Rectal smooth muscle tissue (tissue), 1 donor: ENCODE measurements at regions not wholly inside any gene's neighbourhood (a gene's known extent, or its start where the extent isn't known, plus 50 kb on each side); places are given as distances from the start of the nearest gene placed in this dataset.
"Not testable (repeated sequence)": the region's sequence is repeated elsewhere in the genome, so short reads cannot be mapped to it uniquely, and the experiment has no call there.

Experiments used
- H3K27ac ChIP-seq: one replicate; pipeline ENCODE4 v1.7.0; 2013; ENCODE audit warnings: low read depth, low read length, inconsistent platforms
- H3K27me3 ChIP-seq: one replicate; pipeline ENCODE4 v1.7.0; 2013; ENCODE audit warnings: low read length; ENCODE audit not compliant: control insufficient read depth, insufficient read depth
- H3K36me3 ChIP-seq: one replicate; pipeline ENCODE4 v1.7.0; 2013; ENCODE audit warnings: low read length; ENCODE audit not compliant: control insufficient read depth, insufficient read depth
- H3K4me1 ChIP-seq: one replicate; pipeline ENCODE4 v1.7.0; 2013; ENCODE audit warnings: low read length; ENCODE audit not compliant: control insufficient read depth, insufficient read depth
- H3K4me3 ChIP-seq: one replicate; pipeline ENCODE4 v1.7.0; 2013; ENCODE audit warnings: low read length
- H3K9ac ChIP-seq: one replicate; pipeline ENCODE4 v1.7.0; 2013; ENCODE audit warnings: low read length

DNA sequence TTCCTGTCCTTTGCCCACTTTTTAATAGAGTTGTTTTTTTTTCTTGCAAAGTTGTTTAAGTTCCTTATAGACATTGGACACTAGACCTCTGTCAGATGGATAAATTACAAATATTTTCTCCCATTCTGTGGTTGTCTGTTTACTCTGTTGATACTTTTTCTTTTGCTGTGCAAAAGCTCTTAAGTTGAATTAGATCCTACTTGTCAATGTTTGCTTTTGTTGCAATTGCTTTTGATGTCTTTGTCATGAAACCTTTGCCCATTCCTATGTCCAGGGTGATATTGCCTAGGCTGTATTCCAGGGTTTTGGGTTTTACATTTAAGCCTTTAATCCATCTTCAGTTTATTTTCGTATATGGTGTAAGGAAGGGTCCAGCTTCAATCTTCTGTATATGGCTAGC lies 76.9 kb upstream of the AGR3 start:
- Histone ChIP-seq H3K27ac (no peak overlapping the region), H3K27me3 (no peaks in the 10 kb centered on the region), H3K9ac (no peak overlapping the region), H3K4me1 (no peaks in the 10 kb centered on the region), H3K36me3 (no peaks in the 10 kb centered on the region), H3K4me3 (no peak overlapping the region)

DNA sequence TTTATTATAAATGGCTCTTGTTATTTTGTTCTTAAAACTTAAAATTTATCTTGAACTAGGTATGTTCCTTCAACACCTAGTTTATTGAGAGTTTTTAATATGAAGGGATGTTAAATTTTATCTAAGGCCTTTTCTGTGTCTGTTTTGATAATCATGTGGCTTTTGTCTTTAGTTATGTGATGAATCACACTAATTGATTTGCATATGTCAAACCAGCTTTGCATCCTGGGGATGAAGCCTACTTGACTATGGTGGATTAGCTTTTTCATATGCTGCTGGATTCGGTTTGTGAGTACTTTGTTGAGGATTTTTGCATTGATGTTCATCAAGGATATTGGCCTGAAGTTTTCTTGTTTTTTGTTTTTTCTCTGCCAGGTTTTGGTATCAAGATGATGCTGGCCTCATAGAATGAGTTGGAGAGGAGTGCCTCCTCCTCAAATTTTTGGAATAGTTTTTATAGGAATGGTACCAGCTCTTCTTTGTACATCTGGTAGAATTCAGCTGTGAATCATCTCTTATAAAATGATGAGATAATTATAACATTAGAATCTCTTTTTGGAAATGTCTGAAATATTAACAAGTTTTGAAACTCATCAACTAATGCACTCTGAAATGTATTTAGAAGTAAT lies 78.7 kb upstream of the AGR3 start:
- no peaks in the 10 kb centered on the region for H3K27me3 ChIP-seq
- no peak overlapping the region for H3K9ac ChIP-seq
- H3K36me3 ChIP-seq: no peaks in the 10 kb centered on the region
- H3K4me1 ChIP-seq: no peaks in the 10 kb centered on the region
- no peak overlapping the region for H3K4me3 ChIP-seq
- H3K27ac ChIP-seq: no peak overlapping the region

DNA sequence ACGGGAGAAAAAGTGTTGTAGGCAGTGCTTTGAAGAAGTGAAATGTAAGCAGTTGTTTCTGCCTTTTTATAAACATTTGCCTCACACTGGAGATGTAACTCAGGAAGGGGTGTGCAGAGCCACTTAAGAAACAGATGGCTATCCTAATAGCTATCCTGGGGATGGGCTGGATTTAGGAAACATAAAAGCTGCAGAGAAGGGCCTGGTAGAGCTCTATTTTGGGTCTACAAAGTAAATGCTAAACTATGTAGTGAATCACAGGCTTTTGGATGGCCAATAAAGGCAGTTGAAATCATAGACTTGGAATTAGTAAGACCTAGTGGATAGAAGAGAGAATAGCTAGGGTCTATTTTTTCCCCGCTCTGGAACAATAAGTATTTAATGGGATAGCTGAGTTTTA lies 79.9 kb upstream of the AGR3 start:
- H3K9ac ChIP-seq: no peak overlapping the region
- H3K27ac ChIP-seq: no peak overlapping the region

DNA sequence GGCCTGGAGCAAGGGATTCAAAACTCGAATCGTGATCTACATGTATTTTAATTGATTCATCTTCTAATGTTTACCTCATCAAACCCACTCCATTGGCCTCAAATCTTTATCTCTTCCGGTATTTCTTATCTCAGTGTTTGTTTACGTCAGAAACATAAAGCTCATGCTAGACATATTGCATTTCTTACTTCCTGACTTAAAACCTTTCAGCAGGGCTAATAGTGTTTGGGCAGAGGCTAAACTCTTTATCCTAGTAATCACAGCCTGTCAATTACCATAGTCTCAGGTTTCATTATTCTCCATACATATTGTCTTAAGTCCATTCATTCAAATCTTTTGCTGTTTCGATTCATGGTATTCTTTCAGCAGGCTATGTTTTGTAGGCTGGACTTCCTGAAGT lies 81.3 kb upstream of the AGR3 start:
- Histone ChIP-seq H3K4me1 (no peaks in the 10 kb centered on the region), H3K27ac (no peak overlapping the region)

More for the DNA sequence above, 79.9 kb upstream of the AGR3 start:
- Histone ChIP-seq H3K4me3 (no peak overlapping the region), H3K27me3 (no peaks in the 10 kb centered on the region), H3K4me1 (no peaks in the 10 kb centered on the region), H3K36me3 (no peaks in the 10 kb centered on the region)

DNA sequence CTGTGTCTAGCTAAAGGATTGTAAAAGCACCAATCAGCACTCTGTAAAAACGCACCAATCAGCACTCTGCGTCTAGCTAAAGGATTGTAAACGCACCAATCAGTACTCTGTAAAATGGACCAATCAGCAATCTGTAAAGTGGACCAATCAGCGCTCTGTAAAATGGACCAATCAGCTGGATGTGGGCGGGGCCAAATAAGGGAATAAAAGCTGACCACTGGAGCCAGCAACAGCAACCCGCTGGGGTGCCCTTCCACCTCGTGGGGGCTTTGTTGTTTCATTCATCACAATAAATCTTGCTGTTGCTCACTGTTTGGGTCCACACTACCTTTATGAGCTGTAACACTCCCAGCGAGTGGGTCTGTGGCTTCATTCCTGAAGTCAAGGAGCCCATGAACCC lies 83.9 kb upstream of the AGR3 start:
- H3K9ac ChIP-seq, H3K4me1 ChIP-seq, H3K4me3 ChIP-seq, H3K27ac ChIP-seq, H3K27me3 ChIP-seq, H3K36me3 ChIP-seq: not testable (repeated sequence)

More for the DNA sequence above, 81.3 kb upstream of the AGR3 start:
- no peaks in the 10 kb centered on the region for H3K36me3 ChIP-seq
- H3K4me3 ChIP-seq: no peak overlapping the region
- no peak overlapping the region for H3K9ac ChIP-seq
- H3K27me3 ChIP-seq: no peaks in the 10 kb centered on the region

DNA sequence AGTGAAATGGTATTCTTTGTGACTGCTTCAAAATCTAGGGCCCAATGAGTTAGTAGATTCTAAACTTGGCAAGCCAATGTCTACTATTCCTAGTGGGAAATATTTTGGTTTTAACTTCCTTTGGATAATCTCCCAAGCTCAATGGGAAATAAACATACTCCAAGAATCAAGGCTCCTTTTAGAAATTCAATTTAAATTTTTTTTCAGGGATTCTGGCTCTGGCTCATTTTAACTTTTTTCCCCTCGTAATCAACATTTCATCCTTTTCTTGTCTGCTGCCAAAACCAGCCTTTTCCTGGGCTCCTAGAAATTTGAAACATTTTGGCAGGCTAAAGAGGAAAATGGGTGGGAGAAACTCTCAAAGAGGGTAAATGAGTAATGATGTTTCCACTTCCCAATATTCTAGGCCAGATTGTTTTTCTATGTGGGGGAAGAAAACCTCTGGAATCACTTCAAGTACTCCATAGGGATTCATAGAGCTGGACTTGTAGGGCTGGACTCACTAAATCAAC lies 85.6 kb upstream of the AGR3 start:
- Histone ChIP-seq H3K27me3 (no peaks in the 10 kb centered on the region), H3K4me3 (no peak overlapping the region), H3K27ac (no peak overlapping the region), H3K36me3 (no peaks in the 10 kb centered on the region), H3K4me1 (no peaks in the 10 kb centered on the region), H3K9ac (no peak overlapping the region)

DNA sequence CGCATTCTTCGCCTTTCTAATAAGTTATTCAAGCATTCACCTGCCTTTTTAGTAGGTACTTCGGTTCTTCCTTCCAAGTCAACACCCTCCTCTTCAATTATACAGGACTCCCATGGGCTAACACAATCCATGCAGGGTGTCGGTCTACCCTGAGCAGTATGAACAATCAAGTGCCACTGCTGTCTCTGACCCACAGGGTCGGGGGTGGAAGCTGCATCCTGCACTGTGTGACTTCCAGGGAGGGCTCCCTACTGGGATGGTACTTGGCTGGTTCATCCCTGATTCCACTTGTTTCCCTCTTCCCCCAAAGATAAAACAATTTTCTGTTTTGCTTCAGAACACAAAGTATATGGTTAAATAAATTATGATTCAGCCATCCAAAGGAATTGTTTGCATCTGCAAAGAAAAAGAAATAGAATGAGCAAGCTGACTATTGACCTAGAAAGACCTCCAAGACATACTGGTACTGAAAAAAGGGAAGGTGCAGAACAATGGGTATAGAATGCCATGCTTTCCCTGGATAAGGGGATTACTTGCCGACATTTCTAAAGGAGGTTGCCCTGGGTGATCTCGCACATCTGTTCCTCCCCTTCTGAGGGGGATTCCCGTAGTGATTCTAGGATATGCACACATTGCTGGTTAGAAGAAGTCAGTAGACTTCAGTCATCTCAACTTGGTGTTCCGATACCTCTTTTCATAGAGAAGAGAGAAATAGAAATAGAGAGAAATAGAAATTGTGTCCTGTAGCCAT lies 89.1 kb upstream of the AGR3 start:
- Histone ChIP-seq H3K4me1 (no peaks in the 10 kb centered on the region), H3K4me3 (no peak overlapping the region), H3K27me3 (no peaks in the 10 kb centered on the region), H3K36me3 (no peaks in the 10 kb centered on the region), H3K27ac (no peak overlapping the region), H3K9ac (no peak overlapping the region)

DNA sequence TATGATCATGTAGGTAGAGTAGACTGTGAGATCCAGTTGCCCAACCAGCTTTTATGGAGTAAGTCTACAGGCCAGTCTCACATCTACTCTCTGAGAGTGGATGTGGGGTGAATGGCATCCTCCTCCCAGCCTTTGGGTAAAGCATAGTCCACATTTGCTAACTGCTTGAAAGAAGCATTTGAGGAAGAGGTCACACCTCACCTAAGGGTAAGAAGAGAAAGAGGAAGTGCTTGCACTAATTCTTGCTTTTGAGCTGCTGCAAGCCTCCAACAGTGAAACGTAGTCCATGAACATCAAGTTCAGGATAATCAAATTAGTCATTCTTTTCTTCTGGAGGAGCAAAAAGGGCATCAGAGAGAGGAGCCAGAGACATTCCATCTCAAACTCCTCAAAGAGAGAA lies 93.9 kb upstream of the AGR3 start:
- Histone ChIP-seq H3K36me3 (no peaks in the 10 kb centered on the region), H3K9ac (no peak overlapping the region), H3K27ac (no peak overlapping the region), H3K27me3 (no peaks in the 10 kb centered on the region), H3K4me3 (no peak overlapping the region), H3K4me1 (no peaks in the 10 kb centered on the region)

DNA sequence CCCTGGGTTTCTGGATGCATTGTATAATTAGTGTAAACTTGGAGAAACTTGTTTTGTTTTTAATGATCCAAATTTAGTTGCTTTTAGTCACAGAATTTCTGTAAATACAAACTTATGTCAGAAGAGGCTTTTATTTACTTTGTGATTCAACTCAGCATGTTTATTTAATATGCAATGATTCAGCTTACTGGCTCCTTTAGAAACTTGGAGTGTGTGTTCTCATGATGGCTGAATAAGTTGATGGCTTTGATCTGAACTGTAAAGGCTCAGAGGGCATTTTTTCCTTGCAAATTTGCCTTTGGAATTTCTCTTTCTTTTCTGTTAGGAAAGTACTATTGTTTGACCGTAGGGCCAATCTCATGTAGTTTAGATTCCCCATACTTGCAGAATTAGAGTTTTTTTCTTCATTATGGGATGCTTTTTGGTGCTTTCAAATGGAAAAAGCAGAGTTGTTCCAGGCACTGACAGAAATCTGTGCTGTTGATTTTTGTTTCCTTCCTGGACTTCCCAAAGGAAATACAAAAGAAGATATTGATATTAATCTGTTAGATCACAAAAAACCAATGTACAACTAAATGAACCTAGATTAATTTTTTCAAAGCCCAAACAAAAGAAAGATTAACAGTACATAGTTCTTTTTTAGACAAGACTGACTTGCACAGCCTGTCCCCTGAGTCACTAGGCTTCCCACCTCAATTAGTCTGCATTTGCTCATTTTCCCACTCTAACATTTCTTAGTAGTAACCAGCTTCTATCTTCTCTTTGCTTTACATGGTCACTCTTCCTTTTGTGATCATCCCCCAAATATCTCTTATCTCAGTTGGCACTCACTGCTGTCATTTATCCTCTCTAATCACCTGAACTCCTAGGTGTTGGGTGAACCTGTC lies 96.8 kb upstream of the AGR3 start:
- no peaks in the 10 kb centered on the region for H3K4me1 ChIP-seq
- no peaks in the 10 kb centered on the region for H3K36me3 ChIP-seq
- no peak overlapping the region for H3K4me3 ChIP-seq
- no peak overlapping the region for H3K9ac ChIP-seq
- H3K27ac ChIP-seq: no peak overlapping the region
- no peaks in the 10 kb centered on the region for H3K27me3 ChIP-seq

DNA sequence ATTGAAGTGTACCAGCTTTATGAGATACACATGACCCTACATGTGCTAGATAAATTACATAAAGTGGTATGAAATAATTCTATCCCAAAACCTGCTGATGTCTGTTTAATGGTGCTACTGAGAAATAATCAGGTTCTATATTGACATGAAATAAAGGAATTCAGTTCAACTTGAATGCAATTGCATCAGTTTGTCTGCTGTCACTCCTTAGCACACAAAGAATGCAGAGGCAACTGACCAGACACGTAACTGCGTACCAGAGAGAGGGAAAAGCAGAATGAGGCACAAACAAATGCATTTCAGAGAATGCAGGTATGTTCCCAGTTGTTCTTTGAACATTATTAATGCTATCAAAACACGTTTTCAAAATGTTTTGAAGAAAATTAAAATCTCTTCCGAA lies 98.8 kb upstream of the AGR3 start:
- Histone ChIP-seq H3K27me3 (no peaks in the 10 kb centered on the region), H3K9ac (no peak overlapping the region), H3K27ac (no peak overlapping the region), H3K4me1 (no peaks in the 10 kb centered on the region), H3K36me3 (no peaks in the 10 kb centered on the region), H3K4me3 (no peak overlapping the region)

DNA sequence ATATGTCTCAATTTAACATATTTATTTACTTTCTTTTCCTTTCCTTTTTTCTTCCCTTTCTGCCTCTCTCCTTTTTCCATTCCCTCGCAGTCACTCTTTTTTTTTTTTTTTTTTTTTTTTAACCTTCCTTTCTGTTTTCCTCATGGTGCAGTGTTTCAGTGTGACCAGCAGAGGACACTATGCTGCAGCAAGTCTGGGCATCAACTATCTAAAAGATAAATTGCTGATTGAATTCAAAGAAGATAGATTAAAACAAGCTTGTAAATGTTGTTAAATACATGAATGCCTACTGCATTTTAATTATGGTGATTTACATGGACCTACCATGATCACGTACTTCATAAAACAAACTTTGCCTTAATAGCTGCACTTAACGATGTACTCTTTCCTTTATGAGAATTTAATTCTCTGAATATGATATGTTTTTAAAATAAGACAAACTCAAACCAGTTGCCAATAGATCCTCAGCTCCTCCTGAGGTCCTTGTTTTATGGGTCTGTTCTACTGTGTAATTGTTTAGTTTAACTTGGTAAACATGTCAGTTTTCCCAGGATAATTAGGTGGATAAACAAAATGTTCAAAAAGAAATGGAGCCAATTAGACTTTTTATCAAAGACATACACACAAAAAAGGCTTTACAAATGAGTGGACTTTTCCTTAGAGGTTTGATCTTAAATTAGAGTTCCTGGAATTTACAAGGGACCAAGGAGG lies 101.0 kb upstream of the AGR3 start:
- Histone ChIP-seq H3K27ac (no peak overlapping the region), H3K4me3 (no peak overlapping the region)

DNA sequence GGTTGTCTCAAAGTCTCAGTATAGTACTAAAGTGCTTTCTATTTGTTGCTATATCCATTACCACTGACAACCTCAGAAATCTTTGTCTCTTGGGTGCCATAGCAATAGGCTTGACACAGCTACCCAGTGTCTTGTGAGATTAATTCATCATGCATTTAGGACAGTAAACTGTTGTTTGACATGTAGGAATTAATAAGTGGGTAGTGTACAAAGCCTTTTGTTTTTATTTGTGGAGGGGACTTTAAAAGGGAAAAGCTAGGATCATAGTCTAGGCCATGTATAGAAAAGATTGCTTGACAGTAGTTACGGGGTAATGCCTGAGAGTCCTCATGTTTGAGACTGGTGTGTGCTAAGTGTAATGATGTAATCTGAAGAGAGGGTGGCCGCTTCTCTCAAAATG lies 102.6 kb upstream of the AGR3 start:
- no peak overlapping the region for H3K9ac ChIP-seq
- H3K36me3 ChIP-seq: no peaks in the 10 kb centered on the region
- no peak overlapping the region for H3K4me3 ChIP-seq
- H3K27ac ChIP-seq: no peak overlapping the region
- no peaks in the 10 kb centered on the region for H3K4me1 ChIP-seq
- no peaks in the 10 kb centered on the region for H3K27me3 ChIP-seq

More for the DNA sequence above, 101.0 kb upstream of the AGR3 start:
- Histone ChIP-seq H3K36me3 (no peaks in the 10 kb centered on the region), H3K27me3 (no peaks in the 10 kb centered on the region), H3K9ac (no peak overlapping the region), H3K4me1 (no peaks in the 10 kb centered on the region)
